HEK293T (cell line): ENCODE measurements at regions not wholly inside any gene's neighbourhood (a gene's known extent, or its start where the extent isn't known, plus 50 kb on each side); places are given as distances from the start of the nearest gene placed in this dataset.

ENCODE experiments used
- BHLHE40 ChIP-seq: fragments of 450-650 bp; IDR thresholded peaks from 2 replicates; pipeline ENCODE4 v1.6.1; 2016; ENCODE audit warnings: mild to moderate bottlenecking, moderate library complexity, borderline replicate concordance
- FOXA1 ChIP-seq: fragments of 450-650 bp; IDR thresholded peaks from 2 replicates; pipeline ENCODE4 v1.6.1; 2016; ENCODE audit warnings: mild to moderate bottlenecking
- FOXK2 ChIP-seq: fragments of 450-650 bp; IDR thresholded peaks from 2 replicates; pipeline ENCODE4 v1.6.1; 2016; ENCODE audit warnings: mild to moderate bottlenecking
- FOXM1 ChIP-seq: fragments of 450-650 bp; IDR thresholded peaks from 2 replicates; pipeline ENCODE4 v1.6.1; 2017; ENCODE audit warnings: mild to moderate bottlenecking, borderline replicate concordance
- NFRKB ChIP-seq: fragments of 450-650 bp; IDR thresholded peaks from 2 replicates; pipeline ENCODE4 v1.6.1; 2016; ENCODE audit warnings: mild to moderate bottlenecking, moderate library complexity
- SP1 ChIP-seq: fragments of 450-650 bp; IDR thresholded peaks from 2 replicates; pipeline ENCODE4 v1.6.1; 2017
- SUZ12 ChIP-seq: fragments of 450-650 bp; IDR thresholded peaks from 2 replicates; pipeline ENCODE4 v1.6.1; 2016; ENCODE audit warnings: mild to moderate bottlenecking

DNA sequence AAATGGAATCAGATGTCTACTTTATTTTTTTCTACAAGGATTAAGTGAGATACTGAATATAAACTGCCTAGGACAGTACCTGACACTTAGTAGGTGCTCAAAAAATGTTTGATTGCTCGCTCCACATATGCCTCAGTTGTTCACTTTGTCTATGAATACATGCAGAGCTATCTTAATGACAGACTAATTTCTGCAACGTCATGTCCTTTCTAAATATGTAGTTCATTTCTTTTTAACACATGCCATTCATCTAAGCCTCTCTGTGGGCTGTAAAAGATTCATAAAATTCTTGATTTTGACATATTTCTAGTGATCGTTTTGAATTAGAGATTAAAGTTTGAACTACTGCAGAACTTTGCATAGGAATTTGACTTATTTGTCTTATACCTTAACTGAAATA is 176.3 kb upstream of the STXBP6 start:
- TF ChIP-seq SUZ12 (no peak), BHLHE40 (no peak), SP1 (no peak), FOXA1 (no peak), FOXM1 (no peak), FOXK2 (no peak), NFRKB (no peak)
